ENCODE measurements at regions not wholly inside any gene's neighbourhood (a gene's known extent, or its start where the extent isn't known, plus 50 kb on each side); places are given as distances from the start of the nearest gene placed in this dataset.

- no peak for DNase-seq (ENCODE audit: low spot score in 2 of 2)
- Histone ChIP-seq H3K9me3 (no peaks in the 10 kb centered on the region), H3K36me3 (replicated peaks) (no peaks in the 10 kb centered on the region), H3K27me3 (ENCODE audit: low read depth) (no peaks in the 10 kb centered on the region), H3K4me1 (no peaks in the 10 kb centered on the region), H3K4me3 (no peak overlapping the region)
- in situ Hi-C loops (cut with MboI; ENCODE audit: low sequenced_read_pairs): no loop called here
These were observed 108.4 kb upstream of the COPS8 start for GRCh38 chr2:236977063-236977851.

GRCh38 chr2:236977852-236978398 is 107.8 kb upstream of the COPS8 start:
- H3K36me3 ChIP-seq (replicated peaks): no peaks in the 10 kb centered on the region
- DNase-seq (ENCODE audit: low spot score in 2 of 2): no peak
- H3K27me3 ChIP-seq (ENCODE audit: low read depth): no peaks in the 10 kb centered on the region
- in situ Hi-C loops (cut with MboI; ENCODE audit: low sequenced_read_pairs): no loop called here
- no peak overlapping the region for H3K4me3 ChIP-seq
- no peaks in the 10 kb centered on the region for H3K4me1 ChIP-seq
- no peaks in the 10 kb centered on the region for H3K9me3 ChIP-seq

GRCh38 chr2:236979664-236980063 is 106.0 kb upstream of the COPS8 start:
- DNase-seq (ENCODE audit: low spot score in 2 of 2): no peak
- in situ Hi-C loops (cut with MboI; ENCODE audit: low sequenced_read_pairs): no loop called here

GRCh38 chr2:236980961-236981360 is 104.7 kb upstream of the COPS8 start:
- H3K4me1 ChIP-seq: no peaks in the 10 kb centered on the region
- no peaks in the 10 kb centered on the region for H3K27me3 ChIP-seq (ENCODE audit: low read depth)
- in situ Hi-C loops (cut with MboI; ENCODE audit: low sequenced_read_pairs): no loop called here
- H3K9me3 ChIP-seq: no peaks in the 10 kb centered on the region
- DNase-seq (ENCODE audit: low spot score in 2 of 2): no peak
- H3K4me3 ChIP-seq: no peak overlapping the region
- H3K36me3 ChIP-seq (replicated peaks): no peaks in the 10 kb centered on the region

More at GRCh38 chr2:236979664-236980063, 106.0 kb upstream of the COPS8 start:
- no peaks in the 10 kb centered on the region for H3K4me1 ChIP-seq
- H3K4me3 ChIP-seq: no peak overlapping the region
- no peaks in the 10 kb centered on the region for H3K27me3 ChIP-seq (ENCODE audit: low read depth)
- H3K9me3 ChIP-seq: no peaks in the 10 kb centered on the region
- H3K36me3 ChIP-seq (replicated peaks): no peaks in the 10 kb centered on the region

GRCh38 chr2:236981701-236982485 is 103.8 kb upstream of the COPS8 start:
- H3K4me3 ChIP-seq: no peak overlapping the region
- in situ Hi-C loops (cut with MboI; ENCODE audit: low sequenced_read_pairs): no loop called here
- DNase-seq (ENCODE audit: low spot score in 2 of 2): no peak
- no peaks in the 10 kb centered on the region for H3K4me1 ChIP-seq
- no peaks in the 10 kb centered on the region for H3K27me3 ChIP-seq (ENCODE audit: low read depth)
- no peaks in the 10 kb centered on the region for H3K9me3 ChIP-seq
- no peaks in the 10 kb centered on the region for H3K36me3 ChIP-seq (replicated peaks)

GRCh38 chr2:236982693-236983455 is 102.8 kb upstream of the COPS8 start:
- in situ Hi-C loops (cut with MboI; ENCODE audit: low sequenced_read_pairs): no loop called here
- H3K27me3 ChIP-seq (ENCODE audit: low read depth): no peaks in the 10 kb centered on the region
- DNase-seq (ENCODE audit: low spot score in 2 of 2): no peak
- H3K9me3 ChIP-seq: no peaks in the 10 kb centered on the region
- no peaks in the 10 kb centered on the region for H3K36me3 ChIP-seq (replicated peaks)
- H3K4me3 ChIP-seq: no peak overlapping the region
- no peaks in the 10 kb centered on the region for H3K4me1 ChIP-seq

- no peak overlapping the region for H3K4me3 ChIP-seq
- no peaks in the 10 kb centered on the region for H3K27me3 ChIP-seq (ENCODE audit: low read depth)
- no peaks in the 10 kb centered on the region for H3K36me3 ChIP-seq (replicated peaks)
- no peaks in the 10 kb centered on the region for H3K9me3 ChIP-seq
- no peaks in the 10 kb centered on the region for H3K4me1 ChIP-seq
- no peak for DNase-seq (ENCODE audit: low spot score in 2 of 2)
- in situ Hi-C loops (cut with MboI; ENCODE audit: low sequenced_read_pairs): no loop called here
These were observed 101.6 kb upstream of the COPS8 start for GRCh38 chr2:236984046-236984445.

GRCh38 chr2:236985761-236986339 is 99.8 kb upstream of the COPS8 start:
- Histone ChIP-seq H3K27me3 (ENCODE audit: low read depth) (no peaks in the 10 kb centered on the region), H3K36me3 (replicated peaks) (no peaks in the 10 kb centered on the region), H3K9me3 (no peaks in the 10 kb centered on the region), H3K4me3 (no peak overlapping the region), H3K4me1 (no peaks in the 10 kb centered on the region)
- in situ Hi-C loops (cut with MboI; ENCODE audit: low sequenced_read_pairs): no loop called here
- DNase-seq (ENCODE audit: low spot score in 2 of 2): no peak

- Histone ChIP-seq H3K9me3 (no peaks in the 10 kb centered on the region), H3K4me1 (no peaks in the 10 kb centered on the region), H3K27me3 (ENCODE audit: low read depth) (no peaks in the 10 kb centered on the region), H3K4me3 (no peak overlapping the region), H3K36me3 (replicated peaks) (no peaks in the 10 kb centered on the region)
- no peak for DNase-seq (ENCODE audit: low spot score in 2 of 2)
- in situ Hi-C loops (cut with MboI; ENCODE audit: low sequenced_read_pairs): no loop called here
These were observed 99.0 kb upstream of the COPS8 start for GRCh38 chr2:236986524-236987330.

GRCh38 chr2:236988216-236988615 is 97.5 kb upstream of the COPS8 start:
- in situ Hi-C loops (cut with MboI; ENCODE audit: low sequenced_read_pairs): no loop called here
- Histone ChIP-seq H3K4me3 (no peak overlapping the region), H3K4me1 (no peaks in the 10 kb centered on the region), H3K9me3 (no peaks in the 10 kb centered on the region), H3K36me3 (replicated peaks) (no peaks in the 10 kb centered on the region), H3K27me3 (ENCODE audit: low read depth) (no peaks in the 10 kb centered on the region)
- DNase-seq (ENCODE audit: low spot score in 2 of 2): no peak

- in situ Hi-C loops (cut with MboI; ENCODE audit: low sequenced_read_pairs): no loop called here
- H3K36me3 ChIP-seq (replicated peaks): no peaks in the 10 kb centered on the region
- no peak for DNase-seq (ENCODE audit: low spot score in 2 of 2)
- H3K4me1 ChIP-seq: no peaks in the 10 kb centered on the region
- H3K9me3 ChIP-seq: no peaks in the 10 kb centered on the region
- H3K27me3 ChIP-seq (ENCODE audit: low read depth): no peaks in the 10 kb centered on the region
- no peak overlapping the region for H3K4me3 ChIP-seq
These were observed 96.7 kb upstream of the COPS8 start for GRCh38 chr2:236988690-236989624.

- no peaks in the 10 kb centered on the region for H3K27me3 ChIP-seq (ENCODE audit: low read depth)
- H3K9me3 ChIP-seq: no peaks in the 10 kb centered on the region
- H3K4me1 ChIP-seq: no peaks in the 10 kb centered on the region
- no peak for DNase-seq (ENCODE audit: low spot score in 2 of 2)
- H3K4me3 ChIP-seq: no peak overlapping the region
- H3K36me3 ChIP-seq (replicated peaks): no peaks in the 10 kb centered on the region
- in situ Hi-C loops (cut with MboI; ENCODE audit: low sequenced_read_pairs): no loop called here
These were observed 95.1 kb upstream of the COPS8 start for GRCh38 chr2:236990552-236990951.

All from HAP-1 (cell line).